Brain microvascular endothelial cell (primary cell): ENCODE measurements at regions not wholly inside any gene's neighbourhood (a gene's known extent, or its start where the extent isn't known, plus 50 kb on each side); places are given as distances from the start of the nearest gene placed in this dataset.

Experiments used
- DNase-seq: peaks from one replicate; pipeline ENCODE4 v3.0.0-alpha.2; 2020
- H3K27ac ChIP-seq: fragments of 250-450 bp; sonication (Bioruptor Pico); 2 replicates; pipeline ENCODE4 v1.5.1; 2020; ENCODE audit warnings: mild to moderate bottlenecking, moderate library complexity
- H3K27me3 ChIP-seq: fragments of 250-450 bp; sonication (Bioruptor Pico); replicated peaks from 2 replicates; pipeline ENCODE4 v1.5.1; 2020; ENCODE audit warnings: mild to moderate bottlenecking
- H3K36me3 ChIP-seq: fragments of 250-450 bp; sonication (Bioruptor Pico); replicated peaks from 2 replicates; pipeline ENCODE4 v1.5.1; 2020; ENCODE audit warnings: mild to moderate bottlenecking
- H3K4me3 ChIP-seq: 2 replicates; pipeline ENCODE4 v1.5.1; 2011; ENCODE audit warnings: low read depth, mild to moderate bottlenecking, control low read depth, low read length, moderate library complexity
- CTCF ChIP-seq: IDR thresholded peaks from 2 replicates; pipeline ENCODE4 v1.5.1; 2011; ENCODE audit warnings: low read depth, mild to moderate bottlenecking, moderate library complexity, low read length, control low read depth, inconsistent platforms; ENCODE audit errors: missing control alignments
- in situ Hi-C: cut with HindIII; loops from 2 replicates; pipeline ENCODE4 v1.10.0; 2017; ENCODE audit warnings: low sequenced_read_pairs, low pct_ligation_motif_present

GRCh38 chr2:5905661-5906060 lies 213.5 kb downstream of the SOX11 start:
- H3K27me3 ChIP-seq: no peaks in the 10 kb centered on the region
- no peak overlapping the region for H3K27ac ChIP-seq
- H3K4me3 ChIP-seq: no peak overlapping the region
- no peak for DNase-seq
- in situ Hi-C loops: no loop called here
- TF ChIP-seq CTCF: no peak
- H3K36me3 ChIP-seq: no peaks in the 10 kb centered on the region

DNA sequence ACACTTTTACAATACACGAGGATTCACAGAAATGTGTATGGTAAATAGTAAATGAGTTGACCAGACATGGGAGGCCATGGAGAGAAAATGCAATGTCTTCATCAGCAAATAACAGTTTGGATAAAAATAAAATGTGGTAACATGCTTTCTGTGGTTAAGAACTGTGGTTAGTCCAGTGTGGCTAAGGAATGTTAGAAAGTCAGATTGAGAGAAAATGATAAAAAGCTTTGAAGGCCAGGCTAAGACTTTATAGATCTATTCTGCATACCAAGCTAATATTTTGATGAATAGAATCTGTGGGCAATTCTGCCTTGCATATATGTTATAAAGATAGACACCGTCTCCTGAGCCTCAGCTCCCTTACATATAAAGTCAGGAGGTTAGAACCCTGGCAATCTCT lies 215.9 kb downstream of the SOX11 start:
- Histone ChIP-seq H3K4me3 (no peak overlapping the region), H3K27me3 (no peaks in the 10 kb centered on the region), H3K27ac (no peak overlapping the region), H3K36me3 (no peaks in the 10 kb centered on the region)
- no peak for DNase-seq
- TF ChIP-seq CTCF: no peak
- in situ Hi-C loops: no loop called here

- no peak for TF ChIP-seq CTCF
- H3K4me3 ChIP-seq: no peak overlapping the region
- no peak overlapping the region for H3K27ac ChIP-seq
- H3K36me3 ChIP-seq: no peaks in the 10 kb centered on the region
- DNase-seq: no peak
- in situ Hi-C loops: no loop called here
- no peaks in the 10 kb centered on the region for H3K27me3 ChIP-seq
These were observed 219.5 kb downstream of the SOX11 start for GRCh38 chr2:5911718-5912117.

DNA sequence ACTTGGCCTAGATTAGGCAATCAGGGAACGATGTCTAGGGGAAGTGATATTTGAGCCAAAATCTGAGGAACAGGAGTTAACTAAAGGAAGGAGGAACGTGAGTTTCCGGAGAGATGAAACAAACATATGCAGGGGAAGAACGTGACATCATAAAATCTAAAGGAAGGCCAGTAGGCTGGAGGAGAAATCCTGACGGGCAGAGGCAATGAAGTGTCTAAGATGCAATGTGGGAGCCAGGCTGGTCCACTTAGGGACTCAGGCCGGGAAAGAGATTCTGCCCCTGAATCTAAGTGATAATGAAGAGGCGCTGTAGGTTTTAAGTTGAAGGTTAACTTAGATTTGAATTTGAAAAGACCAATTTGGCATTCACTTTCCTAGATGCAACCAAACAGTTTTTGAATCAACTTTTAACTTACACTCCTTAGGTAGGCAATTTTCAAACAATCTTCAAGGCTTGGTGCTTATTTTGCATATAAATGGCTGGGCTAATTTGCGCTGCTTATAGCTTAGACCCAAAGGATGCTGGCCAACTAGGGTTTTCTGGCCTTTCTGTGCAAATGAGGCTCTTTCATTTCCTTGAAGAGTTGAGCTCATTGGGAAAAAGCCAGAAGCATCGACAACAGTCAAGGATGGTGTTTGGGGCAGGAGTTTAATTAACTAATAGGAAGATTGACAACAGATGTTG lies 221.7 kb downstream of the SOX11 start:
- no peak for TF ChIP-seq CTCF
- no peak for DNase-seq
- Histone ChIP-seq H3K27me3 (no peaks in the 10 kb centered on the region), H3K36me3 (no peaks in the 10 kb centered on the region), H3K27ac (no peak overlapping the region), H3K4me3 (no peak overlapping the region)
- in situ Hi-C loops: no loop called here

GRCh38 chr2:5914811-5915611 lies 222.8 kb downstream of the SOX11 start:
- in situ Hi-C loops: no loop called here
- Histone ChIP-seq H3K36me3 (no peaks in the 10 kb centered on the region), H3K27me3 (no peaks in the 10 kb centered on the region), H3K27ac (peak overlapping the region; percentile 33), H3K4me3 (peak overlapping the region; percentile 6)
- TF ChIP-seq CTCF: peak; percentile 59
- DNase-seq: peak; percentile 72
